ENCODE measurements at regions not wholly inside any gene's neighbourhood (a gene's known extent, or its start where the extent isn't known, plus 50 kb on each side); places are given as distances from the start of the nearest gene placed in this dataset.

DNA sequence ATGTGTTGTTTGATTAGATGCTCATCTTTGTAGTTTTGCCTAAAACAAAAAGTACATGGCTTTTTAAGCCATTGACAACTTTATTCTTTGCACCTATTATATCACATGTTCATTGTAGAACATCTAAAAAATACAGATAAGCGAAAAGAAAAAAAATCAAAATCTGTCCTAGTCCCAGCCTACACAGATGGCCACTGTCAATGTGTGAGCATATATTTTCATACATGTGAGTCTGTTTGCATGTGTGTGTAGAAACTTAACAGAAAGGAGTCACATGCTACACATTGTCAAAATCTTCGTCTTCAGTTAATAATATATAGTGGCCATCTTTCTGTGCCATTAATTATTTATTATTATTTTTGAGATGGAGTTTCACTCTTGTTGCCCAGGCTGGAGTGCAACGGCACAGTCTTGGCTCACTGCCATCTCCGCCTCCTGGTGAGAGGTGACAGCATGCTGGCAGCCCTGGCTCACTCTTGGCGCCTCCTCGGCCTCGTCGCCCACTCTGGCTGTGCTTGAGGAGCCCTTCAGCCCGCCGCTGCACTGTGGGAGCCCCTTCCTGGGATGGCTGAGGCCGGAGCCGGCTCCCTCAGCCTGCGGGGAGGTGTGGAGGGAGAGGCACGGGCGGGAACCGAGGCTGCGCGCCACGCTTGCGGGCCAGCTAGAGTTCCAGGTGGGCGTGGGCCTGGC, 68.5 kb upstream of the AMZ2 start:
- no peak for TF ChIP-seq ELK1 (IDR thresholded peaks at IDR 0.05; ENCODE audit: borderline replicate concordance, low read depth, low read length)
- TF ChIP-seq, protein P1, sequence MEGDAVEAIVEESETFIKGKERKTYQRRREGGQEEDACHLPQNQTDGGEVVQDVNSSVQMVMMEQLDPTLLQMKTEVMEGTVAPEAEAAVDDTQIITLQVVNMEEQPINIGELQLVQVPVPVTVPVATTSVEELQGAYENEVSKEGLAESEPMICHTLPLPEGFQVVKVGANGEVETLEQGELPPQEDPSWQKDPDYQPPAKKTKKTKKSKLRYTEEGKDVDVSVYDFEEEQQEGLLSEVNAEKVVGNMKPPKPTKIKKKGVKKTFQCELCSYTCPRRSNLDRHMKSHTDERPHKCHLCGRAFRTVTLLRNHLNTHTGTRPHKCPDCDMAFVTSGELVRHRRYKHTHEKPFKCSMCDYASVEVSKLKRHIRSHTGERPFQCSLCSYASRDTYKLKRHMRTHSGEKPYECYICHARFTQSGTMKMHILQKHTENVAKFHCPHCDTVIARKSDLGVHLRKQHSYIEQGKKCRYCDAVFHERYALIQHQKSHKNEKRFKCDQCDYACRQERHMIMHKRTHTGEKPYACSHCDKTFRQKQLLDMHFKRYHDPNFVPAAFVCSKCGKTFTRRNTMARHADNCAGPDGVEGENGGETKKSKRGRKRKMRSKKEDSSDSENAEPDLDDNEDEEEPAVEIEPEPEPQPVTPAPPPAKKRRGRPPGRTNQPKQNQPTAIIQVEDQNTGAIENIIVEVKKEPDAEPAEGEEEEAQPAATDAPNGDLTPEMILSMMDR (conservative IDR thresholded peaks at IDR 0.05; ENCODE audit: low read depth, low read length) = no peak
- no peak for TF ChIP-seq FOS (IDR thresholded peaks at IDR 0.05; ENCODE audit: low read depth, low read length)
- TF ChIP-seq CEBPB (IDR thresholded peaks at IDR 0.05; ENCODE audit: low read depth, low read length) = no peak
- no peak for TF ChIP-seq POLR2A (IDR thresholded peaks at IDR 0.05; ENCODE audit: low read depth, low read length)
- no peak for TF ChIP-seq MAFK (IDR thresholded peaks at IDR 0.05; ENCODE audit: low read depth, low read length)
- no peak for TF ChIP-seq RFX5 (IDR thresholded peaks at IDR 0.05; ENCODE audit: low read depth, low read length)
- TF ChIP-seq RAD21 (IDR thresholded peaks at IDR 0.05; ENCODE audit: low read length) = no peak
- no peak for TF ChIP-seq BHLHE40 (IDR thresholded peaks at IDR 0.05; ENCODE audit: low read depth, low read length)
- TF ChIP-seq SMC3 (IDR thresholded peaks at IDR 0.05; ENCODE audit: low read depth, low read length) = no peak
- no peak for TF ChIP-seq CHD1 (IDR thresholded peaks at IDR 0.05; ENCODE audit: low read depth, low read length)

Measured in IMR-90 (cell line).